Spleen (tissue), 3 donors: ENCODE measurements at regions not wholly inside any gene's neighbourhood (a gene's known extent, or its start where the extent isn't known, plus 50 kb on each side); places are given as distances from the start of the nearest gene placed in this dataset.

Experiments
- POLR2A ChIP-seq, 3 donors: fragments of 450-650 bp; IDR thresholded peaks; one replicate each; pipeline ENCODE4 v1.5.1; 2017; ENCODE audit warnings: antibody characterized with exemption in 3 of 3, mild to moderate bottlenecking in 1 of 3
- POLR2AphosphoS5 ChIP-seq, 3 donors: sonication (generic); formaldehyde crosslinking; IDR thresholded peaks; one replicate each; pipeline ENCODE4 v1.5.1; 2017; ENCODE audit warnings: antibody characterized with exemption in 3 of 3

DNA sequence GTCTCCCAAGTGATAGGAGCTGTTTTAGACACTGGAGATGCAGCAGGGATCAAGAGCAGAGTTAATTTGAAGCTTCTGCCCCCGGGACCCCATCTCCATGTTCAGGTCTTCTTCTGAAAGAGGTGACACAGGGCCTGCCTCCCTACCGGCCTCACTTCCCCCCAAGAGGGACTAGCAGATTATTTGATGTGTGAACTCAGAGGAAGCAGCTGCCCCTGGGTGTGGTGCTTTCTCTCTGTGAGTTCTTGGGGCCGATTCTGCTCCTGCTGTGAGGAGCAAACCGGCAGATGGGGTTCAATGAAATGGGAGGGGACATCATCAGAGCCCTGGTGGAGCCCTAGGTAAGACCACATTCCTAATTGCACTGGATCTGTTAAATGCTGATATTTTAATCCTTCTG lies 193.4 kb downstream of the FBXO15 start:
- no peak for TF ChIP-seq POLR2AphosphoS5 (IDR thresholded peaks at IDR 0.05)
- TF ChIP-seq POLR2A (IDR thresholded peaks at IDR 0.05): no peak
